ENCODE measurements at regions not wholly inside any gene's neighbourhood (a gene's known extent, or its start where the extent isn't known, plus 50 kb on each side); places are given as distances from the start of the nearest gene placed in this dataset.

DNA sequence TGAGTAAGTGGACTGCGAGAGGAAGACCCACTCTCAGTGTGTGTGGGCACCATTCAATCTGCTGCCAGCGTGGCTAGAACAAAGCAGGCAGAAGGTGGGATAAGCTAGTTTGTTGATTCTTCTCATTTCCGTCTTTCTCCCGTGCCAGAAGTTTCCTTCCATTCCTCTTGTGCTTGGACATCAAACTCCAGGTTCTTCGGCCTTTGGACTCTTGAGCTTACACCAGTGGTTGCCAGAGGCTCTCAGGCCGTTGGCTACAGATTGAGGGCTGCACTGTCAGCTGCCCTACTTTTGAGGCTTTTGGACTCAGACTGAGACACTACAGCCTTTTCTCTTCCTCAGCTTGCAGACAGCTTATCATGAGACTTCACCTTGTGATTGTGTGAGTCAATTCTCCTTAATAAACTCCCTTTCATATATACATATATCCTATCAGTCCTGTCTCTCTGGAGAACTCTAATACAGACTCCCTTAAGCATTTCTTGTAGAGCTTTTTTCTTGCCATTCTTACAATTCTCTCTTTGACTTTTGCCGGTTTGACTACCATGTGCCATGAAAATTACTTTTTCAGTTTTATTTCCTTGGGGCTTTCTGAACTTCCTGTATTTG, 494.9 kb downstream of the PRR16 start:
- in situ Hi-C loops (cut with HindIII; ENCODE audit: low pct_ligation_motif_present, low pct_unique_long_range_greater_than_20kb, low sequenced_read_pairs), result no loop called here

GRCh38 chr5:120960510-120960909, 496.4 kb downstream of the PRR16 start:
- in situ Hi-C loops (cut with HindIII; ENCODE audit: low pct_ligation_motif_present, low pct_unique_long_range_greater_than_20kb, low sequenced_read_pairs), result no loop called here

More for the DNA sequence above, 494.9 kb downstream of the PRR16 start:
- no peak for DNase-seq

DNA sequence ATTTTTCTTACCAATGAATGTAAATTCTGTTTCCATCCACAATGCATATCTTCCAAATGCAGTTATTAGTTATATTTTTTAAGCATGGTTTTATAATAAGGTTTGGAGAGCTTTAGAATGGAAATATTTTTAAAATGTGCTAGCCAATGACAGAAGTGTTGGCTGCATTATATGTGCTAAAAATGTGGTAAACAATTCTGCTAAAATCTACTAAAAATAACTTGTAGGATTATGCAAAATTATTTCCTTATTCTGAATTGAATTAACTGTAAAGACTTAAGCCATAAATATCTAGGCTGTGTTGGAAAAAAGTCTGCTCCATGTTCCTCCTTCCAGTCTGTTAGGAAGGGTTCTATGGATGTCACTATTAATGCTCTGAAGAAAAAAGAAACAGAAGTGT, 503.3 kb downstream of the PRR16 start:
- no peak for DNase-seq
- in situ Hi-C loops (cut with HindIII; ENCODE audit: low pct_ligation_motif_present, low pct_unique_long_range_greater_than_20kb, low sequenced_read_pairs), result no loop called here

More at GRCh38 chr5:120960510-120960909, 496.4 kb downstream of the PRR16 start:
- DNase-seq, result no peak

GRCh38 chr5:120974690-120975089, 510.6 kb downstream of the PRR16 start:
- in situ Hi-C loops (cut with HindIII; ENCODE audit: low pct_ligation_motif_present, low pct_unique_long_range_greater_than_20kb, low sequenced_read_pairs), result no loop called here
- no peak for DNase-seq

DNA sequence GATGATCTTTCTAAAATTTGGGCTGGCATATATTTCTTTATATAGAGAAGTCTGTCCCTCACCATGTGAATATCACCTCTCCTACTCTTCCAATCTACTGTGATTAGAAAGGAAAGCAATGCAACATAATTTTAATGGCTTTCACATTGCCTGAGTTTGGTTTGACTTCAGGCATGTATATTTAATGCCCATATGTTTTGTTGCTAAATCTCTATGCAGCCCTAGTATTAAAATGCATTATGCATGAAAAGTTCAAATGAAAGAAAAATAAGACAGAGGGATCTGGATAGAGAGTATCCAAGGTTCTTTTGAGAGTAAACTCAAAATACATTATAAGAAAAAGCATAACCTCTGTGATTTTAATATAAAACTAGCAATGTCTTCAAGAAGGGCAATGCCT, 518.3 kb downstream of the PRR16 start:
- in situ Hi-C loops (cut with HindIII; ENCODE audit: low pct_ligation_motif_present, low pct_unique_long_range_greater_than_20kb, low sequenced_read_pairs), result no loop called here
- DNase-seq, result no peak

GRCh38 chr5:120985526-120985925, 521.4 kb downstream of the PRR16 start:
- in situ Hi-C loops (cut with HindIII; ENCODE audit: low pct_ligation_motif_present, low pct_unique_long_range_greater_than_20kb, low sequenced_read_pairs), result no loop called here
- no peak for DNase-seq

DNA sequence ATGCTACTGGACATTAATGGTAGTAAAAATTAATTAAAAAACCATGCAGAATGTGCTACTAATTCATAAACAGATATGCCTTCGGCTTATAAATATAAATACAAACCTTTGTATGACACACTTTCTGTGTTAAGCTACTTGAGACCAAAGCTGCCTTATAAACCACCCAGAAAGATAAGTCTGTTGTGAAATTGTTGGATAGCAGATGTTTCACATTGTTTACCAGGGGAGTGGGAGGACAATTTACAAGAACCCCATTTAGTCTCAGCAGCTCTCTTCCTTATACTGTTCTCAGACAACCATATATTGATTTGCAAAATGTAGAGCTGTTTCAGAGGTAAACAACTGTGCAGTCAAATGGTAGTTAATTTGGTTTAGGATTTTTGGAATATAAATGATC, 524.4 kb downstream of the PRR16 start:
- DNase-seq, result no peak
- in situ Hi-C loops (cut with HindIII; ENCODE audit: low pct_ligation_motif_present, low pct_unique_long_range_greater_than_20kb, low sequenced_read_pairs), result no loop called here

DNA sequence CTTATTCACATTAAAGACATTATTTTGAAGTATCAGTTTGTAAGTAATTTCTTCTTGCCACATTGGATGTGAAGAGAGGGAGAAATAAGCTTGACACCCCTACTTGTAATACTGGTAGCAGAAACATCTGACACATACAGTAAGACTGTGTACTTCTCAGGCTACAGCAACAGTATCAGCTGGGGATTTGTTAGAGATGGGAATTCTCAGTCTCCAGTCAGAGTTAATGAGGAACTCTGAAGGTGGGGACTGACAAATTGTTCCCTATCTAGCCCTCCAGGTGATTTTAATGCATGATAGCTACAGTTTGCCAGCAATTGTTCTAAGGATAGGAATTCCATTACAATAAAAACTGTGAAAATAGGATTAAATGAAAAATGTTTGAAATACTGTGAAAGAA, 524.8 kb downstream of the PRR16 start:
- DNase-seq, result no peak
- in situ Hi-C loops (cut with HindIII; ENCODE audit: low pct_ligation_motif_present, low pct_unique_long_range_greater_than_20kb, low sequenced_read_pairs), result no loop called here

DNA sequence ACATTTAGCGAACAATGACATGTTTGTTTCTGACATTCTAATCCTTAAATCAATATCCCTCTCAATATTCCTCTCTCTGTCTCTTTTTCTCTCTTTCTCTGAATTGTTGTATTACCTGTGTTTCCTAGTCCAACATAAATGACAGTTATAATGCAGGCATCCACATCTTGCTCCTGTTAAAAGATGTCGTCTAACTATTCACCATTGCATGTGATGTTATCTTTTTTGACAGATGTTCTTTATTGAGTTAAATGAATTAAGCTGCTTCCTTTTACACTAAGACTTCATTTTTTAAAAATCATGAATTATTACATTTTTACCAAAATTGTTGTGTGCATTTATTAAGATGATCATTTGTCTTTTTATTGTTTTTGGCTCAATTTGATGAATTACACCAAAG, 527.5 kb downstream of the PRR16 start:
- in situ Hi-C loops (cut with HindIII; ENCODE audit: low pct_ligation_motif_present, low pct_unique_long_range_greater_than_20kb, low sequenced_read_pairs), result no loop called here

GRCh38 chr5:120994112-120994511, 530.0 kb downstream of the PRR16 start:
- in situ Hi-C loops (cut with HindIII; ENCODE audit: low pct_ligation_motif_present, low pct_unique_long_range_greater_than_20kb, low sequenced_read_pairs), result no loop called here
- DNase-seq, result no peak

More for the DNA sequence above, 527.5 kb downstream of the PRR16 start:
- no peak for DNase-seq

DNA sequence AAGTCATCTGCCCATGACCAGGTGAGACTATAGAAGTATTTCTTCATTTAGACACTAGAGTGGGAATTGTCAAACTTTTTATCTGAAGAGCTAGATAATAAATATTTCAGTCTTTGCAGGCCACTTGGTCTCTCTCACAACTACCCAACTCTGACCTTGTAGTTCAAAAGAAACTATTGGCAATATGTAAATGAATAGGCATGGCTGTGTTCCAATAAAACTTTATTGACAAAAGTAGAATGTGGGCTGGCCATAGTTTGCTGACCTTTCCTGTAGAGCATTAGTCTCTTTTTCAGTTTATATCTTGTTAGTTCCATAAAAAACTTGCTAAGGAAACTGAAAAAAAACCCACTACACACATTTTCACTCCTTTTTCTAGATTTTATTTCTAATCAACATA, 535.5 kb downstream of the PRR16 start:
- DNase-seq, result no peak
- in situ Hi-C loops (cut with HindIII; ENCODE audit: low pct_ligation_motif_present, low pct_unique_long_range_greater_than_20kb, low sequenced_read_pairs), result no loop called here

DNA sequence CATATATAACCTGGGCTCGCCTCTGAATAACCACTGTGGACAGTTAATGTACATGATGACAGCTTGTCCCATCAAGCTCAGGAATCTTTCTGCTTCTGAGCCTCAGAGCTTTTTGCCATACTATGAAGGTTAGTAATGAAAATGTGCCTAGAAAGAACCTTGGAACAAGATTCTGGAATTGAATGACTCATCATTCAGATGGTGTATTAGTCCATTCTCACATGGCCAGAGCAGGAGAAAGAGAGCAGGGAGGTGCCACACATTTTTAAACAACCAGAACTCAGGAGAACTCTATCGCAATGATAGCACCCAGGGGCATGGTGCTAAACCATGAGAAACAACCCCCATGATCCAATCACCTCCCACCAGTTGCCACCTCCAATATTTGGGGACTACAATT, 542.1 kb downstream of the PRR16 start:
- in situ Hi-C loops (cut with HindIII; ENCODE audit: low pct_ligation_motif_present, low pct_unique_long_range_greater_than_20kb, low sequenced_read_pairs), result no loop called here
- DNase-seq, result no peak

- in situ Hi-C loops (cut with HindIII; ENCODE audit: low pct_ligation_motif_present, low pct_unique_long_range_greater_than_20kb, low sequenced_read_pairs), result no loop called here
- DNase-seq, result no peak
These were observed 543.9 kb downstream of the PRR16 start for GRCh38 chr5:121008041-121008440.

GRCh38 chr5:121009058-121009457, 545.0 kb downstream of the PRR16 start:
- in situ Hi-C loops (cut with HindIII; ENCODE audit: low pct_ligation_motif_present, low pct_unique_long_range_greater_than_20kb, low sequenced_read_pairs), result no loop called here
- DNase-seq, result no peak

DNA sequence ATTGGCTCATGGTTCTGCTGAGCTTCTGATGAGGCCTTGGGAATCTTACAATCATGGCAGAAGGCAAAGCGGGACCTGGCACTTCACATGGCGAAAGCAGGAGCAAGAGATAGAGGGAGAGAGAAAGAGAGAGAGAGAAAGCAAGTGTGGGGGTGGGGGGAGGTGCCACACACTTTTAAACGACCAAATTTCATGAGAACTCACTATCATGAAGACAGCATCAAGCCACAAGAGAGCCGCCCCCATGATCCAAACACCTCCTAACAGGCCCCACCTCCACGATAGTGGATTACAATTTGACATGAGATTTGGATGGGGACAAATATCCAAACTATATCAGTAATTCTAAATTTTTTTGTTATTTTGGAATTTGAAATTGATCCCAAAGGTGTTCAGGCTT, 553.9 kb downstream of the PRR16 start:
- in situ Hi-C loops (cut with HindIII; ENCODE audit: low pct_ligation_motif_present, low pct_unique_long_range_greater_than_20kb, low sequenced_read_pairs), result no loop called here
- no peak for DNase-seq

- in situ Hi-C loops (cut with HindIII; ENCODE audit: low pct_ligation_motif_present, low pct_unique_long_range_greater_than_20kb, low sequenced_read_pairs), result no loop called here
- no peak for DNase-seq
These were observed 555.0 kb downstream of the PRR16 start for GRCh38 chr5:121019106-121019505.

GRCh38 chr5:121019734-121020133, 555.6 kb downstream of the PRR16 start:
- in situ Hi-C loops (cut with HindIII; ENCODE audit: low pct_ligation_motif_present, low pct_unique_long_range_greater_than_20kb, low sequenced_read_pairs), result no loop called here
- no peak for DNase-seq

GRCh38 chr5:121021681-121022080, 557.6 kb downstream of the PRR16 start:
- in situ Hi-C loops (cut with HindIII; ENCODE audit: low pct_ligation_motif_present, low pct_unique_long_range_greater_than_20kb, low sequenced_read_pairs), result no loop called here
- DNase-seq, result no peak

DNA sequence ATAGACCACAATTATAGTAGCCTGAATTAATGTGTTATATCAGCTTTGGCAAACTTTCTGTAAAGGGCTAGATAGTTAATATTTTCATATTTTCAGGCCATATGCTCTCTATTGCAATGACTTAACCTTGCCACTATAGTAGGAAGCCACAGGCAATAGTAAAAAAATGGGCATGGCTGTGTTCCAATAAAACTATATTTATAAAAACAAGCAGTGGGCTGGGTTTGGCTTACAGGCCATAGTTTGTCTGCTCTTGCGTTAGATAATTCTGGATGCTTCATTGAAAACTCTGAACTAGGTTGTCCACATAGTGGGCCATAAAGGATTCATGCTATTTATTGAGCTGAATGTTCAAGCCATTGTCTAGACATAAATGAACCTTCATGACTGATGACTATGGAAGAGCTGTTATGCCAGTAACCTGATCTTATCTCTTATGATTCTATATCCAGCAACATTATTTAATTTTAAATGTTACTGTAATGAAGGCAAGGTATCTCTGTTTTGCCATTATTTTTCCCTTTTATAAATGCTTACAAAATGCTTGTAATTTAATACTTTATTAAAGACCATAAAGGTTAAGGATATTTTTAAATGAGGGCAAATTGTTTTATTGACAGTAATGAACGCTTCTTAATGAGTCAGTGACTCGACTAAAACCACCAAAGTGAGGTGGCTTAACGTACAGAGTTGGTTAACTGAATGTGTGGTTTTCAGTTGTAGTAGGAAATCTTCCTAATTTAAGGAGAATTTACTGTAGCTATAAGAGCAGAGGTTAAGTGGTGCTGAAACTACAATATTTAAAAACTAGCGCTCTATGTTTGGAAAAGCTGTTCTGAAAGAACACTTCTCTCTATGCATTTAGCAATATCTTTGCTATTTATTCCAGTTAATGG, 560.6 kb downstream of the PRR16 start:
- no peak for DNase-seq

GRCh38 chr5:121025671-121026070, 561.6 kb downstream of the PRR16 start:
- no peak for DNase-seq
- in situ Hi-C loops (cut with HindIII; ENCODE audit: low pct_ligation_motif_present, low pct_unique_long_range_greater_than_20kb, low sequenced_read_pairs), result no loop called here

More for the DNA sequence above, 560.6 kb downstream of the PRR16 start:
- in situ Hi-C loops (cut with HindIII; ENCODE audit: low pct_ligation_motif_present, low pct_unique_long_range_greater_than_20kb, low sequenced_read_pairs), result no loop called here
